Smooth muscle cell (in vitro differentiated cells): ENCODE measurements at regions not wholly inside any gene's neighbourhood (a gene's known extent, or its start where the extent isn't known, plus 50 kb on each side); places are given as distances from the start of the nearest gene placed in this dataset.

Experiments used
- DNase-seq: peaks from one replicate; lab custom pipeline; 2025; ENCODE audit not compliant: unreplicated experiment; lab: John Stamatoyannopoulos, UW
- H2AFZ ChIP-seq: fragments of 200-600 bp; sonication (generic); 2 replicates; pipeline ENCODE4 v1.6.0; 2016; ENCODE audit warnings: antibody characterized with exemption, low read depth, mild to moderate bottlenecking
- H3F3A ChIP-seq: fragments of 200-600 bp; sonication (generic); 2 replicates; pipeline ENCODE4 v1.6.0; 2017; ENCODE audit warnings: antibody characterized with exemption, low read depth
- H3K27ac ChIP-seq: fragments of 200-600 bp; sonication (generic); 2 replicates; pipeline ENCODE4 v1.5.1; 2016; ENCODE audit warnings: low read depth, mild to moderate bottlenecking
- H3K27me3 ChIP-seq: fragments of 200-600 bp; sonication (generic); 2 replicates; pipeline ENCODE4 v1.6.1; 2016; ENCODE audit warnings: low read depth, mild to moderate bottlenecking
- H3K36me3 ChIP-seq: fragments of 200-600 bp; sonication (generic); 2 replicates; pipeline ENCODE4 v1.5.1; 2016; ENCODE audit warnings: low read depth
- H3K4me1 ChIP-seq: fragments of 200-600 bp; sonication (generic); 2 replicates; pipeline ENCODE4 v1.5.1; 2016; ENCODE audit warnings: low read depth
- H3K4me2 ChIP-seq: fragments of 200-600 bp; sonication (generic); 2 replicates; pipeline ENCODE4 v1.6.0; 2016; ENCODE audit warnings: mild to moderate bottlenecking
- H3K4me3 ChIP-seq: fragments of 200-600 bp; sonication (generic); 2 replicates; pipeline ENCODE4 v1.5.1; 2016; ENCODE audit warnings: mild to moderate bottlenecking
- H3K79me2 ChIP-seq: fragments of 200-600 bp; sonication (generic); 2 replicates; pipeline ENCODE4 v1.6.0; 2016; ENCODE audit warnings: low read depth, mild to moderate bottlenecking
- H3K9ac ChIP-seq: fragments of 200-600 bp; sonication (generic); 2 replicates; pipeline ENCODE4 v1.6.0; 2016; ENCODE audit warnings: low read depth
- H3K9me3 ChIP-seq: fragments of 200-600 bp; sonication (generic); replicated peaks from 2 replicates; pipeline ENCODE4 v1.5.1; 2016; ENCODE audit warnings: low read depth
- H4K20me1 ChIP-seq: fragments of 200-600 bp; sonication (generic); 2 replicates; pipeline ENCODE4 v1.6.0; 2016; ENCODE audit warnings: low read depth
- CTCF ChIP-seq: fragments of 200-600 bp; sonication (generic); IDR thresholded peaks from 2 replicates; pipeline ENCODE4 v1.5.1; 2017; ENCODE audit warnings: borderline replicate concordance, mild to moderate bottlenecking, antibody characterized with exemption; ENCODE audit not compliant: insufficient read depth, poor library complexity, severe bottlenecking
- WGBS: methylation state at CpG from one replicate; pipeline ENCODE4 v1.1.7; 2016; ENCODE audit warnings: low lambda C conversion rate; 5-methylcytosine and 5-hydroxymethylcytosine counted together

- TF ChIP-seq CTCF: no peak
- Histone ChIP-seq H3K4me1 (peaks cover 8% of the 10 kb centered on the region), H3K36me3 (no peaks in the 10 kb centered on the region), H3K27me3 (no peaks in the 10 kb centered on the region), H2AFZ (no peak overlapping the region), H3K9me3 (no peaks in the 10 kb centered on the region), H3K4me3 (no peak overlapping the region), H3K79me2 (no peaks in the 10 kb centered on the region), H3F3A (no peaks in the 10 kb centered on the region), H3K9ac (no peak overlapping the region), H3K4me2 (no peak overlapping the region), H4K20me1 (no peaks in the 10 kb centered on the region), H3K27ac (no peak overlapping the region)
- 90% methylated on average over 4 of the region's 4 CpGs for WGBS
- no peak for DNase-seq
Observed at GRCh38 chr3:117941756-117942155, 1092.9 kb downstream of the IGSF11 start.

GRCh38 chr3:117954131-117954530, 1080.5 kb downstream of the IGSF11 start:
- no peaks in the 10 kb centered on the region for H3K79me2 ChIP-seq
- no peaks in the 10 kb centered on the region for H3K27me3 ChIP-seq
- no peaks in the 10 kb centered on the region for H3K9me3 ChIP-seq
- no peak for TF ChIP-seq CTCF
- H2AFZ ChIP-seq: no peak overlapping the region
- H3K4me1 ChIP-seq: peaks cover 7% of the 10 kb centered on the region
- WGBS: 89% methylated on average over 1 of the region's 1 CpG
- H3K4me3 ChIP-seq: no peak overlapping the region
- no peak overlapping the region for H3K4me2 ChIP-seq
- no peaks in the 10 kb centered on the region for H3K36me3 ChIP-seq
- no peaks in the 10 kb centered on the region for H4K20me1 ChIP-seq
- no peak for DNase-seq
- no peak overlapping the region for H3K27ac ChIP-seq
- no peaks in the 10 kb centered on the region for H3F3A ChIP-seq
- H3K9ac ChIP-seq: no peak overlapping the region

GRCh38 chr3:117955196-117955595, 1079.5 kb downstream of the IGSF11 start:
- peaks cover 7% of the 10 kb centered on the region for H3K4me1 ChIP-seq
- no peaks in the 10 kb centered on the region for H3F3A ChIP-seq
- no peak overlapping the region for H3K4me2 ChIP-seq
- DNase-seq: no peak
- no peak overlapping the region for H2AFZ ChIP-seq
- no peak overlapping the region for H3K9ac ChIP-seq
- H3K27ac ChIP-seq: no peak overlapping the region
- TF ChIP-seq CTCF: no peak
- no peaks in the 10 kb centered on the region for H3K36me3 ChIP-seq
- no peaks in the 10 kb centered on the region for H3K27me3 ChIP-seq
- no peak overlapping the region for H3K4me3 ChIP-seq
- no peaks in the 10 kb centered on the region for H3K79me2 ChIP-seq
- H3K9me3 ChIP-seq: no peaks in the 10 kb centered on the region
- H4K20me1 ChIP-seq: no peaks in the 10 kb centered on the region

GRCh38 chr3:117958027-117958426, 1076.6 kb downstream of the IGSF11 start:
- Histone ChIP-seq H3K4me3 (no peak overlapping the region), H3F3A (no peaks in the 10 kb centered on the region), H4K20me1 (no peaks in the 10 kb centered on the region), H3K27ac (no peak overlapping the region), H3K36me3 (no peaks in the 10 kb centered on the region), H3K4me2 (no peak overlapping the region), H2AFZ (no peak overlapping the region), H3K79me2 (no peaks in the 10 kb centered on the region), H3K9ac (no peak overlapping the region), H3K27me3 (no peaks in the 10 kb centered on the region), H3K4me1 (peaks cover 7% of the 10 kb centered on the region), H3K9me3 (no peaks in the 10 kb centered on the region)
- DNase-seq: no peak
- 90% methylated on average over 2 of the region's 2 CpGs for WGBS
- no peak for TF ChIP-seq CTCF
